ENCODE measurements at regions not wholly inside any gene's neighbourhood (a gene's known extent, or its start where the extent isn't known, plus 50 kb on each side); places are given as distances from the start of the nearest gene placed in this dataset.
"Not testable (repeated sequence)": the region's sequence is repeated elsewhere in the genome, so short reads cannot be mapped to it uniquely, and the experiment has no call there.

GRCh38 chr4:1566838-1567518 is 117.1 kb downstream of the FAM53A start:
- DNase-seq (ENCODE audit: insufficient read length, low spot score) (no peak), FAIRE-seq (no peak)
- TF ChIP-seq, protein P1, sequence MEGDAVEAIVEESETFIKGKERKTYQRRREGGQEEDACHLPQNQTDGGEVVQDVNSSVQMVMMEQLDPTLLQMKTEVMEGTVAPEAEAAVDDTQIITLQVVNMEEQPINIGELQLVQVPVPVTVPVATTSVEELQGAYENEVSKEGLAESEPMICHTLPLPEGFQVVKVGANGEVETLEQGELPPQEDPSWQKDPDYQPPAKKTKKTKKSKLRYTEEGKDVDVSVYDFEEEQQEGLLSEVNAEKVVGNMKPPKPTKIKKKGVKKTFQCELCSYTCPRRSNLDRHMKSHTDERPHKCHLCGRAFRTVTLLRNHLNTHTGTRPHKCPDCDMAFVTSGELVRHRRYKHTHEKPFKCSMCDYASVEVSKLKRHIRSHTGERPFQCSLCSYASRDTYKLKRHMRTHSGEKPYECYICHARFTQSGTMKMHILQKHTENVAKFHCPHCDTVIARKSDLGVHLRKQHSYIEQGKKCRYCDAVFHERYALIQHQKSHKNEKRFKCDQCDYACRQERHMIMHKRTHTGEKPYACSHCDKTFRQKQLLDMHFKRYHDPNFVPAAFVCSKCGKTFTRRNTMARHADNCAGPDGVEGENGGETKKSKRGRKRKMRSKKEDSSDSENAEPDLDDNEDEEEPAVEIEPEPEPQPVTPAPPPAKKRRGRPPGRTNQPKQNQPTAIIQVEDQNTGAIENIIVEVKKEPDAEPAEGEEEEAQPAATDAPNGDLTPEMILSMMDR (IDR thresholded peaks at IDR 0.05; ENCODE audit: insufficient read depth, missing control alignments) = no peak

- DNase-seq (ENCODE audit: insufficient read length, low spot score); FAIRE-seq: not testable (repeated sequence)
Observed at GRCh38 chr4:1566301-1566837, 117.7 kb downstream of the FAM53A start.

DNA sequence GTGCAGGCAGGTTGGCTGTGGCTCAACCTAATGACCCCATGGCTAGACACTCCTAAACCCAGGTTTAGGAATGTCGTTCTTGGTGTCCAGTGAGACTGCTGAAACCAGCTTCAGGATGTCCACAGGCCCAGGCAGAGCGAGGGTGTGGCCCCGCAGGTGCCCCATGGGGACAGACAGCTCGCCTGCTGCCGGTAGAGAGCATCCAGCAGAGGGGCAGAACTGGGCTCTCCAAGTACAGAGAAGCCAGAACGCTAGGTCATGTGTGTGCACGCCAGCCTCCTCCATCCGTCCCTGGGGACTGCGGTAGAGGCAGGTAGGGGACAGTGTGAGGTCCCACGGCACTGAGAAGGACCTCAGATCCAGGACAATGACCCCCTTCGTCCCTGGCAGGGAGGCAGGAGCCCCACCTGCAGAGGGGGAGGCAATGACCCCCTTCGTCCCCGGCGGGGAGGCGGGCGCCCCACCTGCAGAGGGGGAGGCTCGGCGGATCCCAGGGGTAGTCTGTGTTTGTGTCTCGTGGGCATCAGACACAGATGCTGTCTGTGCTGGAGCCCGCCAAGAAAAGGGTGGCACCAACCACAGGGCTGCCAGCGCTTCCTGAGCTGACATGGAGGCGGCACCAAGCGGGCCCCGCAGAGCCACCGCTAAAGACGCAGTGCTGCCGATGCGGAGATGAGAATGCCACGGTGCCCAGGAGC is 118.4 kb downstream of the FAM53A start:
- TF ChIP-seq, protein P1 (IDR thresholded peaks at IDR 0.05; ENCODE audit: insufficient read depth, missing control alignments) = no peak
- no peak for DNase-seq (ENCODE audit: insufficient read length, low spot score)
- FAIRE-seq = no peak

DNA sequence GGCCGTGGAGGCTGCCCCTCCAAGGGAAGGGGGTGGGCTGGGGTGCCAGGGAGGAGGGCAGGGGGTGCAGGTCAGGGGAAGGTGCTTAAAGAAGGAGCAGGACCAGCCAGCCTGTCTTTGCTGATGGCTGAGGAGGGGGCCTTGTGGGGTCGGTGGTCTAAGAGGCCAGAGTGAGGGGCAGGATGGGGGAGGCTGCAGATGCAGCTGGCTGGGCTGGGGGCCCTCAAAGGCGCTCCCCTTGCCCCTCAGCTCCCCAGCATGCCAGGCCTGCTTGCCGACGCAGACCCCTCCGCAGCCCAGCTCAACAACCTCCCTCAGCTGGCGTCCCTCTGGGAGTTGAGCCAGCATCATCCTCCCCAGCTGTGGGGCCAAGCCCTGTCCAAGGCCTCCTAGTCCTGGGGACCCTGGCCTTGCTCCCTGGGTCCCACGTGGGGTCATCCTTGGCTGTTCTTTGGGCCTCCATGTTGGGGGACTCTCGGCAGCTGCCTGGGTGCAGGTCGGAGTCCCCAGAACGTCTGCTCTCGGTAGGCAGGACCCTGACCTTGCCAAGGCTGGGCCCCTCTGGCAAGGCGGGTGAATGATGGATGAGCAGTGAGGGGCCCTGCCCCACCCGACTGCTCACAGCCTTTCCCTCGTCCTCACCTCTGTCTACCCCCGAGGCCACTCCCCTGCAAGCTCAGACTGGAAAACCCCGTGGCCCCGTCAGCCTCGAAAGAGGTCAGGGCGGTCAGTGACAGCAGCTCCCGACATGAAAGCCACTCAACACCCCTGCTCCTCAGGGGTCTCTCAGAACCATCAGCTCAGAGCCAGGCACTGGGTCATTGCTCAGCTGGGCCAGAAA is 119.4 kb downstream of the FAM53A start:
- no peak for FAIRE-seq
- TF ChIP-seq, protein P1 (IDR thresholded peaks at IDR 0.05; ENCODE audit: insufficient read depth, missing control alignments) = no peak
- no peak for DNase-seq (ENCODE audit: insufficient read length, low spot score)

DNA sequence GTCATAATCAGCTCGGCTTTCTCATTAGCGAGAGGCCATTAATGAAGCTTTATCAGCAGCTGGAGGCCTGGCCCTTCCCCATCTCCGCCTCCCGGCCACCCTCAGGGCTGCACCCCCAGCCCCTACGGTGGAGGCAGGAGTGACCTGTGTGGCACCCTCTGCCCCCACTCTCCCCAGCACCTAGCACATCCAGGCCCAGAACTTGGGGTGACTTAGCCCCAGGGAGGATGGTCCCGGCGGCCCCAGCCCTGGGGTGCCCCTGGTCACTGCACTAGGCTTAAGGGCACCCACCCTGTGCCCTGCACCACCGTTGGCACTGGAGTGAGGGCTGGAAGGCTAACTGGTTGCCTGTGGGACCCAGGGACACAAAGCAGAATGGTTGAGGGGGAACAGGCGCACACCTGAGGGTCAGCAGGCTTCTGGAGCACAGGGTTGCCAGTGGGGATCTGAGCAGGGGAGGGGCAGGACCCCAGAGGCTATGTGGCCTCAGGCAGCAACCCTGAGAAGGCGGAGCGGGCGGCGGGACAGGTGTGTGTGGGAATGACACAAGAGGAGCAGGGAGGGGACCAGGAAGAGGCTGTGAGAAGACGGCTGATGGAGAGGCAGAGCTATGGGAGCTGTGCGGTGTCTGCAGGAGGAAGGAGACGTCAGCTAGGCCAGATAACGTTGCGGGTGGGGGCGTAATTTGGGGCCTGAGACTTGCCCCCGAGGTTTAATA is 120.2 kb downstream of the FAM53A start:
- no peak for FAIRE-seq
- DNase-seq (ENCODE audit: insufficient read length, low spot score) = no peak
- TF ChIP-seq, protein P1 (IDR thresholded peaks at IDR 0.05; ENCODE audit: insufficient read depth, missing control alignments) = no peak

- no peak for DNase-seq (ENCODE audit: insufficient read length, low spot score)
- TF ChIP-seq, protein P1 (IDR thresholded peaks at IDR 0.05; ENCODE audit: insufficient read depth, missing control alignments) = no peak
- no peak for FAIRE-seq
Observed at GRCh38 chr4:1563241-1563640, 120.9 kb downstream of the FAM53A start.

DNA sequence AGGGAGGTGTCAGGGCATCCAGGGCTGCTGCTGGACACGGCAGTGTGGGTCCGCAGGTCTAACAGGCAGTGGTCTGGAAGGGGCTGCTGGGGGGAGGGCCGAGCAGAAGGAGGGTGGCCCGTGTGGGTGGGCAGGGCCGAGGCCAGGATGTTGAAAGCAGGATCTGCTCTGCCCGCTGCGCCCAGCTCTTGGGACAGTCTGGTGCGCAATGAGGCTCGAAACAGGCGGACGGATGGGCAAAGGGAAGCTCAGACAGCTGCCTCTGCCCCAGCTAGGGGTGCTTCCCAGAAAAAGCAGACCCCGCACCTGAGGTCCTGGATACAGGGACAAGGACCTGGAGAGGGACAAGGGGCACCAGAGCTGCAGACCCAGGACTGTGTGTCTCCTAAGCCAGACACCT is 121.3 kb downstream of the FAM53A start:
- TF ChIP-seq, protein P1 (IDR thresholded peaks at IDR 0.05; ENCODE audit: insufficient read depth, missing control alignments) = no peak
- no peak for DNase-seq (ENCODE audit: insufficient read length, low spot score)
- FAIRE-seq = no peak

Measured in D721Med (cell line).